Common myeloid progenitor, CD34-positive (primary cell): ENCODE measurements at regions not wholly inside any gene's neighbourhood (a gene's known extent, or its start where the extent isn't known, plus 50 kb on each side); places are given as distances from the start of the nearest gene placed in this dataset.

ENCODE experiments used
- CTCF ChIA-PET: fragments of 350-600 bp; sonication (Branson Sonifier 250); formaldehyde crosslinking; loops from one replicate; lab custom pipeline; 2021; ENCODE audit warnings: antibody characterized with exemption; lab: Charles Lee
- POLR2A ChIA-PET: fragments of 350-600 bp; sonication (Branson Sonifier 250); formaldehyde crosslinking; loops from one replicate; lab custom pipeline; 2021; ENCODE audit warnings: antibody characterized with exemption; lab: Charles Lee
- DNase-seq, 3 donors: peaks; one replicate each; pipeline versions ENCODE4 v3.0.0 to v3.0.0-alpha.2; 2013
- H3K27ac ChIP-seq, 2 experiments: 1 replicate in 1 of 2; 2 replicates in 1 of 2; pipeline ENCODE4 v1.7.0; 2013; ENCODE audit warnings: inconsistent platforms in 2 of 2, low read length in 2 of 2, mild to moderate bottlenecking in 2 of 2, low read depth in 1 of 2, moderate library complexity in 1 of 2; ENCODE audit not compliant: severe bottlenecking in 2 of 2, insufficient read depth in 1 of 2, poor library complexity in 1 of 2
- H3K27me3 ChIP-seq, 5 experiments: replicated peaks in 2 of 5; 1 replicate in 3 of 5; 2 replicates in 2 of 5; pipeline versions ENCODE4 v1.6.1 to v1.7.0; 2013; ENCODE audit warnings: low read length in 4 of 5, mild to moderate bottlenecking in 2 of 5, moderate library complexity in 2 of 5, inconsistent platforms in 1 of 5; ENCODE audit not compliant: insufficient read depth in 5 of 5, control insufficient read depth in 4 of 5
- H3K36me3 ChIP-seq, 4 experiments: 1 replicate in 2 of 4; 2 replicates in 2 of 4; pipeline versions ENCODE4 v1.6.1 to v1.7.0; 2013; ENCODE audit warnings: low read length in 3 of 4, control low read depth in 1 of 4, mild to moderate bottlenecking in 1 of 4; ENCODE audit not compliant: control insufficient read depth in 4 of 4, insufficient read depth in 4 of 4
- H3K4me1 ChIP-seq, 4 experiments: 1 replicate in 3 of 4; 2 replicates in 1 of 4; pipeline versions ENCODE4 v1.6.1 to v1.7.1; 2013; ENCODE audit warnings: low read length in 3 of 4, mild to moderate bottlenecking in 3 of 4, control low read depth in 1 of 4, inconsistent platforms in 1 of 4, moderate library complexity in 1 of 4; ENCODE audit not compliant: control insufficient read depth in 4 of 4, insufficient read depth in 4 of 4; ENCODE audit errors: control extremely low read depth in 1 of 4
- H3K4me3 ChIP-seq, 7 experiments: 1 replicate in 4 of 7; 2 replicates in 3 of 7; pipeline versions ENCODE4 v1.5.1 to v1.7.0; 2013; ENCODE audit warnings: mild to moderate bottlenecking in 7 of 7, low read length in 6 of 7, moderate library complexity in 6 of 7, inconsistent platforms in 2 of 7, low read depth in 2 of 7, control low read depth in 1 of 7; ENCODE audit not compliant: insufficient read depth in 4 of 7, control insufficient read depth in 1 of 7; ENCODE audit errors: extremely low read depth in 1 of 7
- H3K9me3 ChIP-seq, 5 experiments: 1 replicate in 4 of 5; 2 replicates in 1 of 5; pipeline versions ENCODE4 v1.6.1 to v1.7.1; 2013; ENCODE audit warnings: low read length in 4 of 5, mild to moderate bottlenecking in 2 of 5, inconsistent platforms in 1 of 5, low read depth in 1 of 5, moderate library complexity in 1 of 5; ENCODE audit not compliant: control insufficient read depth in 4 of 5, insufficient read depth in 2 of 5; ENCODE audit errors: control extremely low read depth in 1 of 5
- WGBS: methylation state at CpG from one replicate; pipeline ENCODE4 v1.1.5; 2013; ENCODE audit not compliant: insufficient coverage; 5-methylcytosine and 5-hydroxymethylcytosine counted together

- Histone ChIP-seq H3K36me3 (no peaks in the 10 kb centered on the region), H3K9me3 (no peaks in the 10 kb centered on the region), H3K4me1 (no peaks in the 10 kb centered on the region), H3K4me3 (no peak overlapping the region), H3K27me3 (peaks cover 0 to 3% (median 0%) of the 10 kb centered on the region in 5 experiments), H3K27ac (no peak overlapping the region)
- WGBS: no CpG with 5 or more reads among the region's 3 CpGs
- ChIA-PET POLR2A (no interaction called here), CTCF (no interaction called here)
- DNase-seq: no peak
Measured at GRCh38 chr5:128775558-128775957, 189.7 kb upstream of the SLC27A6 start.

DNA sequence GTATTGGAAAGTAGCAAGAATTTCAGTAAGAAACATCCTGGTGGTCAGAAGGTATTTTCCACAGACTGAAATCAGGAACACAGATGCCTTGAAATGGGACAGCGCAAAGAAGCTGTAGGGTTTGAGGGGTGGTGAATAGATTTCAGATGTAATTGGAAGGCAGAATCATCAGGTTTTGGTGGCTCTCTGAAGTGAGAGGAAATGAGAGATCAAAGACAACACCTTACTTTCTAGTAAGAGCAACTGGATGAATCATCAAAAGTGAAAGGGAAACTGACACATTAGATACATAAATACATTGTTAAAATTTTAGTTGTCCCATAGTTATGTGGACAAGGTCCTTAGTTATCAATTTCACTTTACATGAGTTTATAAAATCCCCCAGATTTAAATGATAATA lies 188.2 kb upstream of the SLC27A6 start:
- Histone ChIP-seq H3K27ac (no peak overlapping the region), H3K4me1 (no peaks in the 10 kb centered on the region), H3K36me3 (no peaks in the 10 kb centered on the region), H3K27me3 (peaks cover 0 to 3% (median 0%) of the 10 kb centered on the region in 5 experiments), H3K4me3 (no peak overlapping the region), H3K9me3 (no peaks in the 10 kb centered on the region)
- DNase-seq: no peak
- CTCF ChIA-PET: no interaction called here
- WGBS: 100% methylated on average over 1 of the region's 1 CpG
- POLR2A ChIA-PET: no interaction called here

- no peaks in the 10 kb centered on the region for H3K4me1 ChIP-seq
- POLR2A ChIA-PET: no interaction called here
Measured at GRCh38 chr5:128778474-128778873, 186.8 kb upstream of the SLC27A6 start.

GRCh38 chr5:128782446-128782845 lies 182.8 kb upstream of the SLC27A6 start:
- WGBS: 95% methylated on average over 3 of the region's 4 CpGs
- Histone ChIP-seq H3K36me3 (no peaks in the 10 kb centered on the region), H3K27me3 (no peaks in the 10 kb centered on the region), H3K4me3 (no peak overlapping the region), H3K4me1 (no peaks in the 10 kb centered on the region), H3K9me3 (no peaks in the 10 kb centered on the region), H3K27ac (no peak overlapping the region)
- no peak for DNase-seq
- ChIA-PET POLR2A (no interaction called here), CTCF (no interaction called here)

More at GRCh38 chr5:128778474-128778873, 186.8 kb upstream of the SLC27A6 start:
- H3K27ac ChIP-seq: no peak overlapping the region
- DNase-seq: no peak
- H3K36me3 ChIP-seq: no peaks in the 10 kb centered on the region
- WGBS: 100% methylated on average over 2 of the region's 5 CpGs
- H3K27me3 ChIP-seq: peaks cover 0 to 3% (median 0%) of the 10 kb centered on the region in 5 experiments
- no peak overlapping the region for H3K4me3 ChIP-seq
- CTCF ChIA-PET: no interaction called here
- no peaks in the 10 kb centered on the region for H3K9me3 ChIP-seq

- H3K27me3 ChIP-seq: no peaks in the 10 kb centered on the region
- peaks cover 0 to 2% (median 0%) of the 10 kb centered on the region in 5 experiments for H3K9me3 ChIP-seq
- WGBS: no CpG with 5 or more reads among the region's 1 CpG
- H3K4me1 ChIP-seq: no peaks in the 10 kb centered on the region
- no peaks in the 10 kb centered on the region for H3K36me3 ChIP-seq
- no peak for DNase-seq
- H3K4me3 ChIP-seq: no peak overlapping the region
- ChIA-PET POLR2A (no interaction called here), CTCF (no interaction called here)
- H3K27ac ChIP-seq: no peak overlapping the region
Measured at GRCh38 chr5:128784726-128785125, 180.6 kb upstream of the SLC27A6 start.

- no peak for DNase-seq
- Histone ChIP-seq H3K4me1 (no peaks in the 10 kb centered on the region), H3K36me3 (no peaks in the 10 kb centered on the region), H3K9me3 (peaks cover 0 to 2% (median 0%) of the 10 kb centered on the region in 5 experiments), H3K27me3 (no peaks in the 10 kb centered on the region), H3K4me3 (no peak overlapping the region), H3K27ac (no peak overlapping the region)
- WGBS: no CpG with 5 or more reads among the region's 1 CpG
- CTCF ChIA-PET: no interaction called here
- POLR2A ChIA-PET: interaction anchor here (0.7 kb wide), 1 partner anchor 57 kb away, joined by 3 read pairs; no protein-coding TSS in a partner anchor
Measured at GRCh38 chr5:128791312-128791711, 174.0 kb upstream of the SLC27A6 start.

DNA sequence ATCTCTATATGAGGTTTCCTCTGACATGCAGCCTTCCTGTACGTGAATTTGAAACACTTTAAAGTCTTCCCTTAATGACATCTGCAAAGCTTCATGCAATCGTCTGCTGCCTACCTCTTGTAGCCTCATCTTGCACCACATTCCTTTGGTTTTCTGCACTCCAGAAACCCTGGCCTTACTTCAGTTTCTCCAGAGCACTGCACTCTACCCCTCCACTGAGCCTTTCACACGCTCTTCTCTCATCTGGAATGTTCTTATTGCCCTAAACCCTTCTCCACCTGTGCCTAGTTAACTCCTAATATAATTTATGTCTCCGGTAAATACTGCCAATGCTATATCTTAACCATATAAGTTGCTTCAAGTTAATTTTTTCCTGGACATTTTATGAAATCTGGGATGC lies 168.8 kb upstream of the SLC27A6 start:
- H3K27ac ChIP-seq: no peak overlapping the region
- no peaks in the 10 kb centered on the region for H3K4me1 ChIP-seq
- H3K27me3 ChIP-seq: no peaks in the 10 kb centered on the region
- H3K36me3 ChIP-seq: no peaks in the 10 kb centered on the region
- H3K4me3 ChIP-seq: no peak overlapping the region
- no peak for DNase-seq
- WGBS: 89% methylated on average over 3 of the region's 4 CpGs
- POLR2A ChIA-PET: no interaction called here
- CTCF ChIA-PET: no interaction called here
- no peaks in the 10 kb centered on the region for H3K9me3 ChIP-seq
